GM21717 (cell line): ENCODE measurements at regions not wholly inside any gene's neighbourhood (a gene's known extent, or its start where the extent isn't known, plus 50 kb on each side); places are given as distances from the start of the nearest gene placed in this dataset.
A peak's percentile ranks its signal among the peaks of the same experiment; 100 is the strongest.

Source experiments
- ATAC-seq: cut with Tn5 transposase; IDR thresholded peaks from one replicate; pipeline ENCODE4 v1.9.1; 2021; ENCODE audit warnings: mild to moderate bottlenecking, moderate library complexity; ENCODE audit not compliant: unreplicated experiment

- no peak for ATAC-seq
These were observed 175.8 kb downstream of the ACTR3 start for GRCh38 chr2:114065731-114066130.

- ATAC-seq = no peak
These were observed 176.4 kb downstream of the ACTR3 start for GRCh38 chr2:114066186-114066747.

GRCh38 chr2:114068438-114068837 is 178.5 kb downstream of the ACTR3 start:
- ATAC-seq = no peak

GRCh38 chr2:114076961-114077360 is 187.1 kb downstream of the ACTR3 start:
- ATAC-seq = no peak

GRCh38 chr2:114079366-114080004 is 189.6 kb downstream of the ACTR3 start:
- ATAC-seq = no peak

- no peak for ATAC-seq
These were observed 193.0 kb downstream of the ACTR3 start for GRCh38 chr2:114082731-114083433.

- peak; percentile 74 for ATAC-seq
These were observed 194.0 kb downstream of the ACTR3 start for GRCh38 chr2:114083717-114084387.

GRCh38 chr2:114085238-114085637 is 195.3 kb downstream of the ACTR3 start:
- no peak for ATAC-seq

GRCh38 chr2:114085992-114086391 is 196.1 kb downstream of the ACTR3 start:
- no peak for ATAC-seq

GRCh38 chr2:114089636-114090319 is 199.9 kb downstream of the ACTR3 start:
- no peak for ATAC-seq

GRCh38 chr2:114091010-114091409 is 201.1 kb downstream of the ACTR3 start:
- no peak for ATAC-seq

GRCh38 chr2:114108249-114108648 is 218.4 kb downstream of the ACTR3 start:
- no peak for ATAC-seq

GRCh38 chr2:114108824-114109416 is 219.0 kb downstream of the ACTR3 start:
- ATAC-seq = no peak

GRCh38 chr2:114111329-114111728 is 221.4 kb downstream of the ACTR3 start:
- ATAC-seq = no peak

- ATAC-seq = no peak
These were observed 223.6 kb downstream of the ACTR3 start for GRCh38 chr2:114113518-114113917.

- no peak for ATAC-seq
These were observed 228.2 kb downstream of the ACTR3 start for GRCh38 chr2:114118088-114118487.

- no peak for ATAC-seq
These were observed 230.0 kb downstream of the ACTR3 start for GRCh38 chr2:114119862-114120261.

GRCh38 chr2:114122930-114123329 is 233.0 kb downstream of the ACTR3 start:
- ATAC-seq = no peak

GRCh38 chr2:114123925-114124324 is 234.0 kb downstream of the ACTR3 start:
- no peak for ATAC-seq

GRCh38 chr2:114127372-114127771 is 237.5 kb downstream of the ACTR3 start:
- ATAC-seq = no peak

GRCh38 chr2:114128263-114128662 is 238.4 kb downstream of the ACTR3 start:
- ATAC-seq = no peak
